Astrocyte (in vitro differentiated cells and primary cell): ENCODE measurements at regions not wholly inside any gene's neighbourhood (a gene's known extent, or its start where the extent isn't known, plus 50 kb on each side); places are given as distances from the start of the nearest gene placed in this dataset.

Experiments
- DNase-seq: peaks from one replicate; pipeline ENCODE4 v3.0.0-alpha.2; 2010; ENCODE audit warnings: low read depth
- FAIRE-seq: peaks from 2 replicates; lab custom pipeline; 2011; peaks lifted over from hg19 to GRCh38; lab: Jason Lieb, UNC
- H2AFZ ChIP-seq: 2 replicates; pipeline ENCODE4 v1.6.0; 2012; ENCODE audit warnings: low read depth, low read length, inconsistent platforms
- H3K27ac ChIP-seq: 2 replicates; pipeline ENCODE4 v1.5.1; 2011; ENCODE audit warnings: low read depth, low read length, inconsistent platforms
- H3K27me3 ChIP-seq: 2 replicates; pipeline ENCODE4 v1.6.0; 2011; ENCODE audit warnings: low read length, inconsistent platforms; ENCODE audit not compliant: insufficient read depth
- H3K36me3 ChIP-seq: 2 replicates; pipeline ENCODE4 v1.5.1; 2011; ENCODE audit warnings: low read length, inconsistent platforms; ENCODE audit not compliant: insufficient read depth
- H3K4me1 ChIP-seq: 2 replicates; pipeline ENCODE4 v1.5.1; 2011; ENCODE audit warnings: low read length, inconsistent platforms; ENCODE audit not compliant: insufficient read depth
- H3K4me2 ChIP-seq: 2 replicates; pipeline ENCODE4 v1.6.0; 2012; ENCODE audit warnings: low read length, inconsistent platforms
- H3K4me3 ChIP-seq: 2 replicates; pipeline ENCODE4 v1.5.1; 2011; ENCODE audit warnings: low read depth, mild to moderate bottlenecking, low read length, inconsistent platforms; ENCODE audit not compliant: insufficient read depth
- H3K79me2 ChIP-seq: 2 replicates; pipeline ENCODE4 v1.6.0; 2012; ENCODE audit warnings: mild to moderate bottlenecking, low read length, inconsistent platforms; ENCODE audit not compliant: insufficient read depth
- H3K9ac ChIP-seq: 2 replicates; pipeline ENCODE4 v1.6.0; 2012; ENCODE audit warnings: mild to moderate bottlenecking, low read length, inconsistent platforms
- H3K9me3 ChIP-seq: 2 replicates; pipeline ENCODE4 v1.5.1; 2012; ENCODE audit warnings: low read depth, mild to moderate bottlenecking, low read length, inconsistent platforms; ENCODE audit not compliant: insufficient read depth
- H4K20me1 ChIP-seq: 2 replicates; pipeline ENCODE4 v1.6.0; 2012; ENCODE audit warnings: low read length, inconsistent platforms; ENCODE audit not compliant: insufficient read depth
- H3K27ac Mint-ChIP-seq: one replicate; pipeline ENCODE4 v1.8.0; 2021; ENCODE audit warnings: mild to moderate bottlenecking, mixed read lengths; ENCODE audit not compliant: unreplicated experiment
- H3K27me3 Mint-ChIP-seq: one replicate; pipeline ENCODE4 v1.8.0; 2021; ENCODE audit warnings: low read depth, mixed read lengths; ENCODE audit not compliant: unreplicated experiment
- H3K36me3 Mint-ChIP-seq: one replicate; pipeline ENCODE4 v1.8.0; 2021; ENCODE audit warnings: low read depth, mixed read lengths; ENCODE audit not compliant: unreplicated experiment
- H3K4me1 Mint-ChIP-seq: one replicate; pipeline ENCODE4 v1.8.0; 2021; ENCODE audit warnings: low read depth, mixed read lengths; ENCODE audit not compliant: unreplicated experiment
- H3K4me3 Mint-ChIP-seq: one replicate; pipeline ENCODE4 v1.8.0; 2021; ENCODE audit warnings: mild to moderate bottlenecking, moderate library complexity, mixed read lengths; ENCODE audit not compliant: unreplicated experiment
- H3K9me3 Mint-ChIP-seq: one replicate; pipeline ENCODE4 v1.8.0; 2021; ENCODE audit warnings: mild to moderate bottlenecking, mixed read lengths; ENCODE audit not compliant: unreplicated experiment
- CTCF ChIP-seq: IDR thresholded peaks from 2 replicates; pipeline ENCODE4 v1.5.1; 2011; ENCODE audit warnings: low read depth, mild to moderate bottlenecking, inconsistent platforms, low read length, moderate library complexity; ENCODE audit not compliant: insufficient read depth
- EZH2 ChIP-seq: IDR thresholded peaks from 2 replicates; pipeline ENCODE4 v1.6.1; 2012; ENCODE audit warnings: mild to moderate bottlenecking, low read length, inconsistent platforms; ENCODE audit not compliant: insufficient read depth

GRCh38 chr3:34235096-34235495 is 436.7 kb downstream of the PDCD6IP start:
- no peaks in the 10 kb centered on the region for H4K20me1 ChIP-seq
- Mint-ChIP-seq H3K4me1 (no peaks in the 10 kb centered on the region), H3K36me3 (no peaks in the 10 kb centered on the region), H3K27ac (no peak overlapping the region), H3K4me3 (no peak overlapping the region), H3K27me3 (no peaks in the 10 kb centered on the region), H3K9me3 (no peaks in the 10 kb centered on the region)
- H3K9ac ChIP-seq, result no peak overlapping the region
- H3K36me3 ChIP-seq, result no peaks in the 10 kb centered on the region
- no peak overlapping the region for H2AFZ ChIP-seq
- H3K79me2 ChIP-seq, result no peaks in the 10 kb centered on the region
- H3K4me3 ChIP-seq, result no peak overlapping the region
- no peak overlapping the region for H3K4me2 ChIP-seq
- DNase-seq, result no peak
- H3K4me1 ChIP-seq, result no peaks in the 10 kb centered on the region
- no peak overlapping the region for H3K27ac ChIP-seq
- no peaks in the 10 kb centered on the region for H3K9me3 ChIP-seq
- H3K27me3 ChIP-seq, result no peaks in the 10 kb centered on the region
- TF ChIP-seq EZH2 (no peak), CTCF (no peak)
- FAIRE-seq, result no peak

- no peaks in the 10 kb centered on the region for H3K9me3 ChIP-seq
- H3K36me3 ChIP-seq, result no peaks in the 10 kb centered on the region
- TF ChIP-seq CTCF (no peak), EZH2 (no peak)
- no peak overlapping the region for H3K4me2 ChIP-seq
- Mint-ChIP-seq H3K27ac (no peak overlapping the region), H3K4me3 (no peak overlapping the region), H3K4me1 (no peaks in the 10 kb centered on the region), H3K9me3 (no peaks in the 10 kb centered on the region), H3K36me3 (no peaks in the 10 kb centered on the region), H3K27me3 (no peaks in the 10 kb centered on the region)
- FAIRE-seq, result no peak
- no peak overlapping the region for H2AFZ ChIP-seq
- DNase-seq, result peak; percentile 4
- H3K4me3 ChIP-seq, result no peak overlapping the region
- H3K9ac ChIP-seq, result no peak overlapping the region
- H3K27ac ChIP-seq, result no peak overlapping the region
- H3K27me3 ChIP-seq, result no peaks in the 10 kb centered on the region
- H3K79me2 ChIP-seq, result no peaks in the 10 kb centered on the region
- H4K20me1 ChIP-seq, result no peaks in the 10 kb centered on the region
- no peaks in the 10 kb centered on the region for H3K4me1 ChIP-seq
Observed at GRCh38 chr3:34237946-34238345, 439.5 kb downstream of the PDCD6IP start.

- no peaks in the 10 kb centered on the region for H3K27me3 ChIP-seq
- no peak overlapping the region for H2AFZ ChIP-seq
- H3K36me3 ChIP-seq, result no peaks in the 10 kb centered on the region
- H3K36me3 Mint-ChIP-seq, result no peaks in the 10 kb centered on the region
- no peak overlapping the region for H3K4me3 Mint-ChIP-seq
- DNase-seq, result no peak
- no peaks in the 10 kb centered on the region for H3K4me1 ChIP-seq
- TF ChIP-seq CTCF (no peak), EZH2 (no peak)
- H3K9me3 ChIP-seq, result no peaks in the 10 kb centered on the region
- H4K20me1 ChIP-seq, result no peaks in the 10 kb centered on the region
- no peak overlapping the region for H3K4me2 ChIP-seq
- no peak for FAIRE-seq
- H3K27ac Mint-ChIP-seq, result no peak overlapping the region
- no peaks in the 10 kb centered on the region for H3K27me3 Mint-ChIP-seq
- no peak overlapping the region for H3K27ac ChIP-seq
- no peaks in the 10 kb centered on the region for H3K9me3 Mint-ChIP-seq
- H3K9ac ChIP-seq, result no peak overlapping the region
- H3K4me1 Mint-ChIP-seq, result no peaks in the 10 kb centered on the region
- no peak overlapping the region for H3K4me3 ChIP-seq
- no peaks in the 10 kb centered on the region for H3K79me2 ChIP-seq
Observed at GRCh38 chr3:34238407-34238806, 440.0 kb downstream of the PDCD6IP start.
